OCI-LY7 (cell line): ENCODE measurements at regions not wholly inside any gene's neighbourhood (a gene's known extent, or its start where the extent isn't known, plus 50 kb on each side); places are given as distances from the start of the nearest gene placed in this dataset.

Source experiments
- EZH2phosphoT487 ChIP-seq: fragments of 200-600 bp; sonication (generic); IDR thresholded peaks from 2 replicates; pipeline ENCODE4 v1.6.1; 2018; ENCODE audit warnings: low read depth, borderline replicate concordance, mild to moderate bottlenecking, mixed run types, antibody characterized with exemption, low read length, moderate library complexity, mixed read lengths
- TF ChIP-seq, protein P1 (sequence below): fragments of 200-600 bp; sonication (generic); conservative IDR thresholded peaks from 2 replicates; pipeline ENCODE4 v1.5.1; 2014; ENCODE audit warnings: mild to moderate bottlenecking, antibody characterized with exemption, low read length, moderate library complexity, mixed read lengths

DNA sequence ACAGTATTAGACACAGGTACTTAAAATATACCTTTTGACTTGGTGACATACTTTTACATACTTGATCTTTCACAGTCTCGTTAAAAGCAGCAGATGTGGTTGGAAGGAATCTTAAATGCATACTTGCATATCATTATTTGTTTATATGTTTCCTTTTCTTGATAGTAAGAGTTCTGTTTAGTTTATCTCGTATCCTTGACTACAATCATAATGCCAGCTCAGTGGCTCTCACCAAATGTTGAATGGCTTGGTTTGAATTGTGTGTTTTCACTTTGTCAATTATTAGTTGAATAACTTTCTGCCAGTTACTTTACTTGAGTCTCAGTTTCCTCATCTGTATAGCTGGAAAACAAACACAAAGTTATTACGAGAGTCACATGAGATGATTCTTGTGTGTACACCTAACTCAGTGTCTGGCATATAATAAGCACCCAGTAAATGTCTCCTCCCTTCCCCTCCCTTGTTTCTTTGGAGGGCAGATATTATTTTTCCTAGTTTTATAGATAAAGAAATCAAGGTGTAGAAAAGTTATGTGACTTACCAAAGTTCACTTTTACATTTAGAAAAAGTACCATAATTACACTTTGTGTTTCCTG is 131.6 kb upstream of the IVNS1ABP start:
- TF ChIP-seq, protein P1, sequence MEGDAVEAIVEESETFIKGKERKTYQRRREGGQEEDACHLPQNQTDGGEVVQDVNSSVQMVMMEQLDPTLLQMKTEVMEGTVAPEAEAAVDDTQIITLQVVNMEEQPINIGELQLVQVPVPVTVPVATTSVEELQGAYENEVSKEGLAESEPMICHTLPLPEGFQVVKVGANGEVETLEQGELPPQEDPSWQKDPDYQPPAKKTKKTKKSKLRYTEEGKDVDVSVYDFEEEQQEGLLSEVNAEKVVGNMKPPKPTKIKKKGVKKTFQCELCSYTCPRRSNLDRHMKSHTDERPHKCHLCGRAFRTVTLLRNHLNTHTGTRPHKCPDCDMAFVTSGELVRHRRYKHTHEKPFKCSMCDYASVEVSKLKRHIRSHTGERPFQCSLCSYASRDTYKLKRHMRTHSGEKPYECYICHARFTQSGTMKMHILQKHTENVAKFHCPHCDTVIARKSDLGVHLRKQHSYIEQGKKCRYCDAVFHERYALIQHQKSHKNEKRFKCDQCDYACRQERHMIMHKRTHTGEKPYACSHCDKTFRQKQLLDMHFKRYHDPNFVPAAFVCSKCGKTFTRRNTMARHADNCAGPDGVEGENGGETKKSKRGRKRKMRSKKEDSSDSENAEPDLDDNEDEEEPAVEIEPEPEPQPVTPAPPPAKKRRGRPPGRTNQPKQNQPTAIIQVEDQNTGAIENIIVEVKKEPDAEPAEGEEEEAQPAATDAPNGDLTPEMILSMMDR = no peak
- TF ChIP-seq EZH2phosphoT487 = no peak
